ENCODE measurements at regions not wholly inside any gene's neighbourhood (a gene's known extent, or its start where the extent isn't known, plus 50 kb on each side); places are given as distances from the start of the nearest gene placed in this dataset.

DNA sequence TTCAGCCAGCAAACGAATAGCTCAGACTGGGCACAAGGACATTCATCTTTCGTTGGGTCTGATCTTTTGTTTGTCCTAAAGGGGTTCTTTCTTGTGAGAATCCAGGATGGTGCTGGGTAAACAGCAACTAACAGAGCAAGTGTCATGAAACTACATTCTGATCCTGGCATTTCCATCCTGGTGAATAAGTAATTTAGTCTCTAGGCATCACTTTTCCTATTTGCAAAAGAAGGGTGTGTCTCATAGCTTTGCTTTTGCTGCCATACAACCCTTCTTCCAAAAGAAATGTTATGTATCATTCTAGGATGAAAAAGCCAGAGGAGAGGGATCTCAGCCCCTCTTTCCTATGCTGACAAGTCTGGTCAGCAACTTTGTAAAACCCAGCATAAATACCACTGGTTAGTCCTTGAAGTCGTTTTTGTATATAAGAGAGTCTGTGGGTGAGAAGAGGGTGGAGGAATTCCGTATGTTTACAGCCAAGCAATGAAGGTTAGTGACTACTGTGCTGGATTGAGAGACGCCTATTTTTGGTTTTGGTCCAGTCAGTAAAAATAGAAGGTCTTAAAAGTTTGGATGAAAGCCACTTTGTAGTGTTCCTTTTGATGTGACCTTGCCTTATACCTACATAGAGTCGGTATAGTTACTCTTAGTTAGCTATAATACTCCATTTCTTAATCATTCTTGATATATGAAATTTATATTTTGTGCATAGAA lies 88.4 kb upstream of the SLC25A13 start:
- DNase-seq (ENCODE audit: low spot score): no peak

DNA sequence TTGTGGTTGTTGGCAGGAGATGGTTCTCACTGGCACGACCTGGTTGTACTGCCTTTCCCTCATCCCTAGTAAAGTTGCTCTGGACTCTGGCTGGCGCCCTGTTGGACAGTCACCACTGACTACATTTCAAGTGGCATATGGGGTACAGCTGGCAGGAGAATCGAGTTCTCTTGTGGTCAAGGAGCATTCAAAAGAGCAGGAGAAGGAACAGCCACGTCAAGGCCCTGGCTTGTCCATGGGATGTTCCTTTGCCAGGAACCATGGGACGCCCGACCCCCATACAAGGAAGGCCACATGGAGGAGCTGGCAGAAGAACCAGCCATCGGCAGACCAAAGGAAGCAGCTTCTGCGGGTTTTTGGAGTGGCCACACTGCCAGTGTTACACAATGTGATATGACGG lies 87.0 kb upstream of the SLC25A13 start:
- no peak for DNase-seq (ENCODE audit: low spot score)

DNA sequence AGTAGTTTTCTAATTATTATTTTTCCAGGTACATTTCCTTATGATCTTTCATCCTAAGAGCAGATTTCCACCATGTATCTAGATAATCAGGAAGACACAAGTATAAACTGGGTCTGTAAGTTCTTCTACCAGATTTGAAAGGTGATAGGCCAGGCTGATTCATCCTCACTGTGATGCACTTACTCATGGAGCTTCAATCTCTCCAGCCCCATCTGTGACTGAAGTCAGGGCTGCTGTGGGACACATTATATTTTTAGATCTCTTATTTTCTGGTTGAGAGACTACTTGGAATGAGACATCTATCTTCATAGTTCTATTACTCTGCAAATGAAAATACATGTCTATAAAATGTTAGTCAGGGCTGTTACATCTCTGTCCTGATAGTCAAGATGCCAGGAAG lies 85.5 kb upstream of the SLC25A13 start:
- DNase-seq (ENCODE audit: low spot score): no peak

DNA sequence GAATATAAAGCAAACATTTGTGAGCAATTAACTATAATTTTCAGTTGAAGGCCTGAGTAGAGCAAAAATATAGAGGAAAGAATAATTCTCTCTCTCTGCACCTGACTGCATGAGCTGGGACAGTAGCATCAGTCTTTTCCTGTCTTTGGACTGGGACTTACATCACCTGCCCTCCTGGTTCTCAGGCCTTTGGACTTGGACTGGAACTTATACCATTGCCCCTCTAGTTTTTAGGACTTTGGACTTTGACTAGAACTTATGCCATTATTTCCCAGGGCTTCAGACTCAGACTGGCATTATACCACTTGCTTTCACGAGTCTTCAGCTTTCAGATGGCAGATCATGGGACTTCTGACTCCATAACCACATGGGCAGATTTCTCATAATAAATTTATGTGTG lies 81.0 kb upstream of the SLC25A13 start:
- no peak for DNase-seq (ENCODE audit: low spot score)

DNA sequence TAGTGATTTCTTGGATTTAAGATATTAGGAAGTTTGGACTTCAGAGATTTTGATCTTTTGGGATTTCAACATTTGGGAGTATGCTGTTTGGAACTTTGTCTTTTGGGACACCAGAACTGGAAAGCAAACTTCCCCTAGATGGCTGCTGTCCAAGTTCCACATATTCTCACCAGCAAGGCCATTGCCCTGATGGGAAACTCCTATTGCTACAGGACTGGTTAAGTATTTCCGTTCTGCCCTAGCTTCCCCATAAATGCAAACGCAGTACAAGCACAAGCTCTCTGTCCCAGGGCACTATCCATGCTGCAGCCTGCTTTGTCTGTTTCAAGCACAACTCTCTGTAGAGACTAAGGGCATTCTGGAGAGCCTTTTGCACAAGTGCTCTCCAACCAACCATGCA lies 79.3 kb upstream of the SLC25A13 start:
- no peak for DNase-seq (ENCODE audit: low spot score)

DNA sequence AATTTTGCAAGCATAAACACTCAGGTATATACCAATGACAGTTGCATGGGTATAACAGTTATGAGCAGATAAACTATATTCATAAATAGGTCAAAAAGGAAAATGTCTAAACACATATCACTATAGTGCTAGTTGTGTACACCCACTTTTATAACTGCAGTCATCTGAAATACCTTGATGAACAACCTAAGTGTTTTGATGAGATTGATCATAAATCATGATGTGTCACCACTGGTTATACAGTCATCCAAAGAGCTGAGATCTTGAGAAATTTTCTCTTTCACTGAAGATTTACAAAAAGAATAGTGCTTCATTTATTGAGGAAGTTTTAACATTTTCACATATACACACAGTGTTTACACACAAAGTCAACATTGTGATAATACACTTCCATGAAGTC lies 78.6 kb upstream of the SLC25A13 start:
- no peak for DNase-seq (ENCODE audit: low spot score)

DNA sequence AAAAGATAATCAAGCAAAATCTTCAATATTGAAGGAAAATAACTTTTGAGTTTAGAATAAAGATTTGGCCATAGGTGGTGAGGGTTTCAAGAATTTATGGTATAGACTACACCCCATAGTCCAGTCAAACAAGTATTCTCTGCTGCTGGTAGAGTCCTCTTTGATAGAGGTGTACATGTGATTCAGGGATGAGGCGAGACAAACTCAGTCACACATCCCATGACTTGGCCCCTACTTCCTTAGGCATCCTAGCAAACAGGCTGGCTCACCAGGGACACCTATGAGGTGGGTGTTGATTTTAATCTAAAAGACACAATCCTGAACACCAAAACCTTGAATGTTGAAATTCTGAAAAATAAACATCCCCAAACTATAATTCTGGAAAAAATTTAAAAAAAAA lies 78.1 kb upstream of the SLC25A13 start:
- no peak for DNase-seq (ENCODE audit: low spot score)

DNA sequence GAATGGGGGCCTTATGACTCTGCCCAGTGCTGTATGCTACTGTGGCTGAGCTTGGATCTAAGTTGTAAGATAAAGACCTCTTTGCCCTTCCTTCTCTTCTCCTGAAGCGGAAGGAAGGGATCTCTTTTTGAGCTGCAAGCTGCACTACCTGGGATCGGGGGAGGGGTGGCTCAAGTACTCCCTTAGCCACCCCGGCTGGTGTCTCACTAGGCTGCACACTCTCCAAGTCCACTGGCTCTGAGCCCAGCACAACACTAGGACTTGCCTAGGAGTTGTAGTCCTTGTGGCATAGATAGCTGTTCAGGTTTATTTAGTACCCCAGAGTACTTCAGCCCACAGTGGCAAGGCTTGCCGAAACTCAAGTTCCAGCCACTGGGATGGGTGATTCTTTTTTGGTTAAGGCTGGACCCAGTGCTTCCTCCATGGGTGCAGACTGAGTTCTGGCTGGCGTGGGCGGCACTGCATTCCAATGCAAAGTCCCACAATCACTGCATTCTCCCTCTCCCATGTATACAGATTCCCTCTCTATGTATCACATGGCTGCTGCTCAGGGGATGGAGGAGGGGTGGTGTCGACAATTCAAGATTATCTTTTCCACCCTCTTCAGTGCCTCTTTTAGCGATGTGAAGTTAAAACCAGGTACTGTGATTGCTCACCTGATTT lies 76.2 kb upstream of the SLC25A13 start:
- no peak for DNase-seq (ENCODE audit: low spot score)

DNA sequence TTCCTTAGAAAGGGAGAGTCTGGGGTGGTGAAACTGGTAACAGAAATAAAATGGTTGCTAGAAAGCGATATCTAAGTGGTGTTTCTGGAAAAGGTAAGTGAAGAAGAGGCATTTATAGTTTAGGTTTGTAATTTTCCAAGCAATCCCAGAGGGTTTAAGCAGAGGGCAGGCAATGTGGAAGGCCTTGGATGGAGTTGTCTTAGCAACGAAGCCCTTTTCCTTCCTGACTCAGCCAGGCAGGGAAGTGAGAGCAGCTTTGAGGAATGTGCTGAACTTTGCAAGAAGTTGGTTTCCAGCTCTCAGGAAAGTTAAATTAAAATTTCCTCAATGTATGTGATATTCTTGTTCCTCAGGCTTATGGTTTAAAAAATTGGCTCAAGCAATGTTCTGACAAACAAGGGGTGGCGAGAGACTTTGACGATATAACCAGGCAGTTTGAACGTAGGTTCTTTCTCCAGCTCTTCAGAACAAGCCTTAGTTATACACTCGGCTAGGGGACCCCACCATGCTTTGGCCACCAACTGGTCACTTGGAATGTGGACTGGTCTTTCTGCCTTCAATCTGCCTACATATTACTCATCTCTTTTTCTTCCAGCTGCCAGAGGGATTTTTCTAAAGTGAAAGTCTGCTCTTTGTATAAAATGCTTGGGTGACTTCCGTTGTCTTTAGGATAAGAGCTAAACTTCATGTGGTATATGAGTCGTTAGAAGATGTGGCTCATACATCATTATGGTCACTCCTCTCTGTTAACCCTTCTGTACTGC lies 66.9 kb upstream of the SLC25A13 start:
- DNase-seq (ENCODE audit: low spot score): no peak

DNA sequence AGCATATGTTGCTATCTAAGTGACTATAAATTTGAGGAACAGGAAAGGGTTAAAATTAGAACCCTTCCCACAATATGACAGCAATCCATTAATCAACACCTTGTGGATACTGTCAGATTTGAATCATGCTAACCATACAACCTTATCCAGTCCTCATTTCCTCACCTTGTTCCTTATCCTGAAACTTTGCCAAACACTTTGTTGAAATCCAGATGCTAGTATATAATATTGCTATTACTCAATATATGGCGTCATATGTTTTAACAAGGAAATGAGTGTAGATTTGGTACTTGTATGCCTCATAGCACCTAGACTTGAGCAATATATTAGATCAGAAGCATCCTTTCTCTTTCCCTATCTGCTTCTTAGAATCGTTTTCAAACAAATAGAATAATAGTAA lies 66.3 kb upstream of the SLC25A13 start:
- no peak for DNase-seq (ENCODE audit: low spot score)

DNA sequence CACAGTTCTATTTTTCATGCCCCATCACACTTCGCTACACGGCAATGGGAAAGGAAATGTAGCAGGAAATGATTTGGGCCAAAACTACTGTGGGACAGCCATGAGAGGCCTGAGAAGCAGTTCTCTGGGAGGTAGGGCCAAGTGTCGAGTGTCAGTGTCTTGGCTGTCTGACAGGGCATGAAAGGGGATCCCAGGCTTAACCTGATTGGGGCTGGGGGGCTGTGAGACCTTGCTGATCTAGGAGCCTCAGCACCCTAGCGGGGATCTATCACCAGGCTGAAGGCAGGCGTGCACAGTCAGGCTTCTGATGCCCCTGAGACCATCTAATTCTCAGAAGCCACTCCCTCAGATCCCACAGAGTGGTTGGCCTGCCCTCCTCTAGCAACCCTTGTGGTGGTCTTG lies 58.2 kb upstream of the SLC25A13 start:
- no peak for DNase-seq (ENCODE audit: low spot score)

DNA sequence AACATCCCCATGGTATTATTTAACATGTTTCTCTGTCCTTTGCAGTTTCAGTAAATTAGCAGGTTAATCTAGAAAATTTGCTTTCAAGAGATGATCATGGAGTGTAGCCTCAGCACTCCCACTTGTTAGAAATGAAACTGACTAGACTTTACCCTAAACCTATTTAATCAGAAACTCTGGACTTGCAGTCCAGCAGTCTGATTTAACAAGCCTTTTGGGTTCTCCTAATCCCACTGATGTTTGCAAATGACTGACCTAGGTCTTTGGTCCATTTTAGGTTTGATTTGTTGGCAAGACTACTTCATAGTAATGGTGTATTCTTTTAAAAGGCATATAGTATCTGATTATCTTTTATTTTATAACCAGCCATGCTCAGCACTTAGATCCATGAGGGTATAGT lies 55.5 kb upstream of the SLC25A13 start:
- DNase-seq (ENCODE audit: low spot score): no peak
